Smooth muscle cell (in vitro differentiated cells): ENCODE measurements at regions not wholly inside any gene's neighbourhood (a gene's known extent, or its start where the extent isn't known, plus 50 kb on each side); places are given as distances from the start of the nearest gene placed in this dataset.

Source experiments
- DNase-seq: peaks from one replicate; lab custom pipeline; 2025; ENCODE audit not compliant: unreplicated experiment; lab: John Stamatoyannopoulos, UW
- H2AFZ ChIP-seq: fragments of 200-600 bp; sonication (generic); 2 replicates; pipeline ENCODE4 v1.6.0; 2016; ENCODE audit warnings: antibody characterized with exemption, low read depth, mild to moderate bottlenecking
- H3F3A ChIP-seq: fragments of 200-600 bp; sonication (generic); 2 replicates; pipeline ENCODE4 v1.6.0; 2017; ENCODE audit warnings: antibody characterized with exemption, low read depth
- H3K27ac ChIP-seq: fragments of 200-600 bp; sonication (generic); 2 replicates; pipeline ENCODE4 v1.5.1; 2016; ENCODE audit warnings: low read depth, mild to moderate bottlenecking
- H3K27me3 ChIP-seq: fragments of 200-600 bp; sonication (generic); 2 replicates; pipeline ENCODE4 v1.6.1; 2016; ENCODE audit warnings: low read depth, mild to moderate bottlenecking
- H3K36me3 ChIP-seq: fragments of 200-600 bp; sonication (generic); 2 replicates; pipeline ENCODE4 v1.5.1; 2016; ENCODE audit warnings: low read depth
- H3K4me1 ChIP-seq: fragments of 200-600 bp; sonication (generic); 2 replicates; pipeline ENCODE4 v1.5.1; 2016; ENCODE audit warnings: low read depth
- H3K4me2 ChIP-seq: fragments of 200-600 bp; sonication (generic); 2 replicates; pipeline ENCODE4 v1.6.0; 2016; ENCODE audit warnings: mild to moderate bottlenecking
- H3K4me3 ChIP-seq: fragments of 200-600 bp; sonication (generic); 2 replicates; pipeline ENCODE4 v1.5.1; 2016; ENCODE audit warnings: mild to moderate bottlenecking
- H3K79me2 ChIP-seq: fragments of 200-600 bp; sonication (generic); 2 replicates; pipeline ENCODE4 v1.6.0; 2016; ENCODE audit warnings: low read depth, mild to moderate bottlenecking
- H3K9ac ChIP-seq: fragments of 200-600 bp; sonication (generic); 2 replicates; pipeline ENCODE4 v1.6.0; 2016; ENCODE audit warnings: low read depth
- H3K9me3 ChIP-seq: fragments of 200-600 bp; sonication (generic); replicated peaks from 2 replicates; pipeline ENCODE4 v1.5.1; 2016; ENCODE audit warnings: low read depth
- H4K20me1 ChIP-seq: fragments of 200-600 bp; sonication (generic); 2 replicates; pipeline ENCODE4 v1.6.0; 2016; ENCODE audit warnings: low read depth
- CTCF ChIP-seq: fragments of 200-600 bp; sonication (generic); IDR thresholded peaks from 2 replicates; pipeline ENCODE4 v1.5.1; 2017; ENCODE audit warnings: borderline replicate concordance, mild to moderate bottlenecking, antibody characterized with exemption; ENCODE audit not compliant: insufficient read depth, poor library complexity, severe bottlenecking
- WGBS: methylation state at CpG from one replicate; pipeline ENCODE4 v1.1.7; 2016; ENCODE audit warnings: low lambda C conversion rate; 5-methylcytosine and 5-hydroxymethylcytosine counted together

- Histone ChIP-seq H3K9me3 (no peaks in the 10 kb centered on the region), H3K4me3 (no peak overlapping the region), H4K20me1 (no peaks in the 10 kb centered on the region), H3K4me1 (no peaks in the 10 kb centered on the region), H3F3A (no peaks in the 10 kb centered on the region), H2AFZ (no peak overlapping the region), H3K36me3 (no peaks in the 10 kb centered on the region), H3K27ac (no peak overlapping the region), H3K9ac (no peak overlapping the region), H3K79me2 (no peaks in the 10 kb centered on the region), H3K27me3 (no peaks in the 10 kb centered on the region), H3K4me2 (no peak overlapping the region)
- TF ChIP-seq CTCF: no peak
- DNase-seq: no peak
Observed at GRCh38 chr4:176539785-176540175, 220.0 kb downstream of the SPCS3 start.

GRCh38 chr4:176540814-176541213 is 221.0 kb downstream of the SPCS3 start:
- no peaks in the 10 kb centered on the region for H4K20me1 ChIP-seq
- no peak overlapping the region for H3K9ac ChIP-seq
- no peaks in the 10 kb centered on the region for H3K4me1 ChIP-seq
- no peak overlapping the region for H3K4me3 ChIP-seq
- no peak for DNase-seq
- H3K27me3 ChIP-seq: no peaks in the 10 kb centered on the region
- WGBS: 91% methylated on average over 2 of the region's 2 CpGs
- TF ChIP-seq CTCF: no peak
- no peaks in the 10 kb centered on the region for H3K79me2 ChIP-seq
- no peak overlapping the region for H2AFZ ChIP-seq
- no peaks in the 10 kb centered on the region for H3F3A ChIP-seq
- H3K4me2 ChIP-seq: no peak overlapping the region
- H3K36me3 ChIP-seq: no peaks in the 10 kb centered on the region
- no peaks in the 10 kb centered on the region for H3K9me3 ChIP-seq
- H3K27ac ChIP-seq: no peak overlapping the region

GRCh38 chr4:176545872-176546271 is 226.1 kb downstream of the SPCS3 start:
- no peak overlapping the region for H3K4me2 ChIP-seq
- DNase-seq: no peak
- no peak overlapping the region for H3K4me3 ChIP-seq
- no peak overlapping the region for H3K27ac ChIP-seq
- H3K9ac ChIP-seq: no peak overlapping the region
- H3K9me3 ChIP-seq: no peaks in the 10 kb centered on the region
- H4K20me1 ChIP-seq: no peaks in the 10 kb centered on the region
- no peaks in the 10 kb centered on the region for H3K36me3 ChIP-seq
- no peaks in the 10 kb centered on the region for H3K27me3 ChIP-seq
- no peak for TF ChIP-seq CTCF
- peaks cover 5% of the 10 kb centered on the region for H3F3A ChIP-seq
- no peaks in the 10 kb centered on the region for H3K4me1 ChIP-seq
- 57% methylated on average over 4 of the region's 4 CpGs for WGBS
- no peaks in the 10 kb centered on the region for H3K79me2 ChIP-seq
- no peak overlapping the region for H2AFZ ChIP-seq

- no peaks in the 10 kb centered on the region for H3K4me1 ChIP-seq
- H3K27ac ChIP-seq: peak overlapping the region; percentile 29
- H4K20me1 ChIP-seq: no peaks in the 10 kb centered on the region
- H3K4me2 ChIP-seq: peak overlapping the region; percentile 54
- H3K79me2 ChIP-seq: no peaks in the 10 kb centered on the region
- H3K27me3 ChIP-seq: no peaks in the 10 kb centered on the region
- H2AFZ ChIP-seq: no peak overlapping the region
- no peak overlapping the region for H3K4me3 ChIP-seq
- no peaks in the 10 kb centered on the region for H3K9me3 ChIP-seq
- H3K36me3 ChIP-seq: no peaks in the 10 kb centered on the region
- 38% methylated on average over 3 of the region's 3 CpGs for WGBS
- peaks cover 5% of the 10 kb centered on the region for H3F3A ChIP-seq
- no peak for DNase-seq
- no peak for TF ChIP-seq CTCF
- no peak overlapping the region for H3K9ac ChIP-seq
Observed at GRCh38 chr4:176546975-176547374, 227.2 kb downstream of the SPCS3 start.
